D721Med (cell line): ENCODE measurements at regions not wholly inside any gene's neighbourhood (a gene's known extent, or its start where the extent isn't known, plus 50 kb on each side); places are given as distances from the start of the nearest gene placed in this dataset.

Experiments
- DNase-seq: peaks from one replicate; pipeline ENCODE4 v3.0.0; 2011; ENCODE audit warnings: low spot score; ENCODE audit not compliant: insufficient read length
- FAIRE-seq: peaks from 2 replicates; lab custom pipeline; 2011; peaks lifted over from hg19 to GRCh38; lab: Jason Lieb, UNC
- TF ChIP-seq, protein P1 (sequence below): IDR thresholded peaks from 2 replicates; pipeline ENCODE4 v1.5.1; 2012; ENCODE audit warnings: mild to moderate bottlenecking, control low read depth; ENCODE audit not compliant: insufficient read depth; ENCODE audit errors: missing control alignments

- DNase-seq, result no peak
- TF ChIP-seq, protein P1, sequence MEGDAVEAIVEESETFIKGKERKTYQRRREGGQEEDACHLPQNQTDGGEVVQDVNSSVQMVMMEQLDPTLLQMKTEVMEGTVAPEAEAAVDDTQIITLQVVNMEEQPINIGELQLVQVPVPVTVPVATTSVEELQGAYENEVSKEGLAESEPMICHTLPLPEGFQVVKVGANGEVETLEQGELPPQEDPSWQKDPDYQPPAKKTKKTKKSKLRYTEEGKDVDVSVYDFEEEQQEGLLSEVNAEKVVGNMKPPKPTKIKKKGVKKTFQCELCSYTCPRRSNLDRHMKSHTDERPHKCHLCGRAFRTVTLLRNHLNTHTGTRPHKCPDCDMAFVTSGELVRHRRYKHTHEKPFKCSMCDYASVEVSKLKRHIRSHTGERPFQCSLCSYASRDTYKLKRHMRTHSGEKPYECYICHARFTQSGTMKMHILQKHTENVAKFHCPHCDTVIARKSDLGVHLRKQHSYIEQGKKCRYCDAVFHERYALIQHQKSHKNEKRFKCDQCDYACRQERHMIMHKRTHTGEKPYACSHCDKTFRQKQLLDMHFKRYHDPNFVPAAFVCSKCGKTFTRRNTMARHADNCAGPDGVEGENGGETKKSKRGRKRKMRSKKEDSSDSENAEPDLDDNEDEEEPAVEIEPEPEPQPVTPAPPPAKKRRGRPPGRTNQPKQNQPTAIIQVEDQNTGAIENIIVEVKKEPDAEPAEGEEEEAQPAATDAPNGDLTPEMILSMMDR, result no peak
- FAIRE-seq, result no peak
Observed at GRCh38 chr5:167920589-167920988, 370.9 kb upstream of the WWC1 start.

DNA sequence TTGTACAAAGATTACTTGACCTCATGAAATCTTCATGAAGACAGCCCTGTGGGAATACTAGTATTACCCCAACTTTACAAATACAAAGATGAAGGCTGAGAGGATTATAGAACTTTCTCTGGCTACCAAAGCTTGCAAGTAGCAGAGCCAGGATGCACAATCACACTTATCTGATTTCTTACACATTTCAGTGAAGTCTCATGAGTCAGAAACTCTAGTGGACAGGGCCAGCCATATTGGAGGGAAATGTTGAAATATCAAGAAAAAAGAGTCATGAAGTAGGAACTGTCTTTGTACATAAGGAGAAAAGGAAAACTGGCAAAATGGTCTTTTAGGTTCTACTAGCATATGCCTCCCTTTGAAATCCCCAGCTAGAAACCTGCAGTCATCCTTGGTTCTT is 369.6 kb upstream of the WWC1 start:
- TF ChIP-seq, protein P1, result no peak
- DNase-seq (no peak), FAIRE-seq (no peak)

DNA sequence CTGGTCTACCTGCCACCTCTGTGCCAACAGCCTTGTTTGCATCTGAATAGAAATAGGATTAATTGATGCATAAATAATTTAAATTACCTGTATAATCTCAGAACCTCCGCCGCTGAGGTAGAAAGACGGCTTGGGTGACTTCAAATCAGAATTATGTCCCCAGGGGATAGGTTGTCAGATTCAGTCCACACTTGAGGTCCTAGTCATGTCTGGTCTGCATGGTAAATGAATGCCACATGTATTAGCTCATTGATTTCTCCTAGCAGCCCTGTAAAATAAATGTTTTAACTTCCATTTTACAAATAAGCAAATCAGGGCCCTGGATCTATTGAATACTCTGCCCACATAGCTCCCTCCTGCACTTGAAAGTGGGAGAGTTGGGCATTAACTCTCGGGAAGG is 368.0 kb upstream of the WWC1 start:
- DNase-seq (no peak), FAIRE-seq (no peak)
- TF ChIP-seq, protein P1, result no peak

DNA sequence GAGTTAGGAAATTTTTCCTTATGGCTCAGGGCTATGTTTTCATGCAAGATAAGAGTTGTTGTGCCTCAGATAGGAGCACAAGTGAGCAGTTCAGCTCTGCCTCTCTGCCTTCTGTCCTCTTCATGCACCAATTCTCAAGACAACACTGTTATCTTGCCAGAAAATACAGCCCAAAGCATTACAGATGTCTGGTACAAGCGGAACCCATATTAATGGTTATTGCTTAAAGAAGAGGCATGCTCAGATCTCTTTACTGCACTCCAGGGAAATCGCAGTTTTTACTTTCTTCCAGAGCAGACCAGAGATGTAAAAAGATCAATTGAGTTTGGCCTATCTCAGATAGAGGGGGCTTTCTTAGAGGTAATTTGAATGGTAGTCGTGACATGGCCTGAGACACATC is 361.6 kb upstream of the WWC1 start:
- DNase-seq, result no peak
- TF ChIP-seq, protein P1, result no peak
- FAIRE-seq, result no peak

DNA sequence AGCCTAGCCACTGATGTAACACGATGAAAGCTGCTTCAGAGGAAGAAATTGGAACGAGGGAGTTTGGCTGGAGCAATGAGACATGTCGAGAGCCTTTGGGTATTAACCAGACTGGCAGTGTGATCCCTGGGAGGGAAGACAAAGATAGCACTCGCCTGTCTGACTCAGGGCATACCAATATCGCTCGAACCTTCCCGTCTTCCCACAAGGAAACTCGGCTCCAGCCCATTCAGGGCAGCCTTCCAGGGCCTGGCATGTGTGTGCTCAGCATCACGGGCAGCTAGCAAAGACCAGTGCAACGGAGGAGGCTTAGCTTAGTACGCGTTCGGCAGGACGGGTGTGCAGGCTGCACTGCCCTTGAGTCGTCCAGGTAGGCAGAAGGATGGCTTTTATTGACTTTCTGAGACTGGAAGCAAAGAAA is 356.9 kb upstream of the WWC1 start:
- DNase-seq (no peak), FAIRE-seq (no peak)
- TF ChIP-seq, protein P1, result no peak

DNA sequence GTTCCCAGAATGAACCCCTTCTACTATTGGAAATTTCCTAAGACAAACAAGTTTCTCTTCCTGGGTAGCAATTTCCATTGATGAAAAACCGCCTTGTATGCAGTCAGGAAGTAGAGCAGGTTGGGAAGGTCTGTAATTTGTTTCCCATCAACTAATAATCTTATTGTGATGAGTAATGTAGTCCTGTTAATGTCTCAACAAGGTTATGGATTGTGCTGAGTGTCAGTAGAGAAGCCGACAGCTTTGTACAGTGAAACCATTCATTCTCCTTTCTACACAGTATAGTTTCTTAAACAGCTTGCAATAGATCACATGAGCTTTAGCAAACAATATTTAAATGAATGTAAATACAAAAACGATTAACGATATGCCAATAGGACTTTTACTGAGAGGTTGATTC is 355.4 kb upstream of the WWC1 start:
- no peak for DNase-seq
- TF ChIP-seq, protein P1, result no peak
- no peak for FAIRE-seq

- no peak for FAIRE-seq
- DNase-seq, result no peak
Observed at GRCh38 chr5:167936944-167937634, 354.4 kb upstream of the WWC1 start.

More at GRCh38 chr5:167936944-167937634, 354.4 kb upstream of the WWC1 start:
- TF ChIP-seq, protein P1, result no peak
